Neural cell (in vitro differentiated cells): ENCODE measurements at regions not wholly inside any gene's neighbourhood (a gene's known extent, or its start where the extent isn't known, plus 50 kb on each side); places are given as distances from the start of the nearest gene placed in this dataset.

Experiments used
- EP300 ChIP-seq: fragments of 450-650 bp; conservative IDR thresholded peaks from 2 replicates; pipeline ENCODE4 v1.6.1; 2014; ENCODE audit warnings: antibody characterized with exemption, mild to moderate bottlenecking, moderate library complexity; ENCODE audit not compliant: poor library complexity, severe bottlenecking
- EZH2 ChIP-seq: fragments of 200-600, 300-800 bp; shearing (Covaris generic), sonication (generic); IDR thresholded peaks from 2 replicates; pipeline ENCODE4 v1.6.1; 2014; ENCODE audit warnings: antibody characterized with exemption, low read length, borderline replicate concordance, mild to moderate bottlenecking; ENCODE audit not compliant: insufficient read depth, poor library complexity, severe bottlenecking
- MXI1 ChIP-seq: fragments of 450-650 bp; conservative IDR thresholded peaks from 2 replicates; pipeline ENCODE4 v1.6.1; 2014; ENCODE audit warnings: antibody characterized with exemption, mild to moderate bottlenecking; ENCODE audit not compliant: poor library complexity, severe bottlenecking
- POLR2AphosphoS5 ChIP-seq: IDR thresholded peaks from 2 replicates; pipeline ENCODE4 v1.6.1; 2012
- RAD21 ChIP-seq: fragments of 450-650 bp; conservative IDR thresholded peaks from 2 replicates; pipeline ENCODE4 v1.6.1; 2014; ENCODE audit warnings: antibody characterized with exemption, mild to moderate bottlenecking, moderate library complexity
- REST ChIP-seq: IDR thresholded peaks from 2 replicates; pipeline ENCODE4 v1.6.1; 2012; ENCODE audit warnings: borderline replicate concordance
- TAF1 ChIP-seq: IDR thresholded peaks from 2 replicates; pipeline ENCODE4 v1.6.1; 2012; ENCODE audit warnings: low read depth
- TF ChIP-seq, protein P1 (sequence below): fragments of 450-650 bp; IDR thresholded peaks from 2 replicates; pipeline ENCODE4 v1.5.1; 2014; ENCODE audit warnings: antibody characterized with exemption, mild to moderate bottlenecking, moderate library complexity; ENCODE audit not compliant: poor library complexity, severe bottlenecking

DNA sequence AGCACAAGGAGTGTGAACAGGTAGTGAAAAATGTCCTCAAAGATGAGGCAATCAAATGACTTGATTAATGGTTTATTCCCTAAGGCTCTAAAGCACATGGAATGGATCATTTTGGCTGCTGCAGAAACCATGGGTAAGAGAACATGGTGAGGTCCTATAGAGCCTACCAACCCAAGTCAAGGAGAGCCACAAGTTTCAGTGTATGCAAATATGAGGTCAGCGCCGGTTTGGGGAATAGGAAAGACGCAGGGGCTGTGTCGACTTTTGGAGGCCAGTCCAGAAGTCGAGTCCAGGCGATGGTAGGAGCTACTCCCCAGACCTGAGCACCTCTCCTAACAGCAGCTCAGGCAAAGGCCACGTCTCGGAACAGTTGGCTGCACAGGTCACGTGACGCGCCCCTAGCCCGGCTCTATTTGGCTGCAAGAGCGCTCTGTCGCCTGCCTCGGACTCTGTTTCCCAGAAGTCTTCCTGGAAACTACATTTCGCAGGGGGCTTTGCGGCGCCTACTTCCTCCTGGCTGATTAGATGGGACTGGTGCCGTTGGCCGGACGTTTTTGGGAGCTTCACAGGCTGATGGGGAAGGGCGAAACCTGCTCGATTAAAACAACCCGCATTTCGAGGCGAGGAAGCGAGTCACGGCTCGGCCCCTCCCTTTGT, 74.4 kb upstream of the CHD6 start:
- TF ChIP-seq, protein P1, sequence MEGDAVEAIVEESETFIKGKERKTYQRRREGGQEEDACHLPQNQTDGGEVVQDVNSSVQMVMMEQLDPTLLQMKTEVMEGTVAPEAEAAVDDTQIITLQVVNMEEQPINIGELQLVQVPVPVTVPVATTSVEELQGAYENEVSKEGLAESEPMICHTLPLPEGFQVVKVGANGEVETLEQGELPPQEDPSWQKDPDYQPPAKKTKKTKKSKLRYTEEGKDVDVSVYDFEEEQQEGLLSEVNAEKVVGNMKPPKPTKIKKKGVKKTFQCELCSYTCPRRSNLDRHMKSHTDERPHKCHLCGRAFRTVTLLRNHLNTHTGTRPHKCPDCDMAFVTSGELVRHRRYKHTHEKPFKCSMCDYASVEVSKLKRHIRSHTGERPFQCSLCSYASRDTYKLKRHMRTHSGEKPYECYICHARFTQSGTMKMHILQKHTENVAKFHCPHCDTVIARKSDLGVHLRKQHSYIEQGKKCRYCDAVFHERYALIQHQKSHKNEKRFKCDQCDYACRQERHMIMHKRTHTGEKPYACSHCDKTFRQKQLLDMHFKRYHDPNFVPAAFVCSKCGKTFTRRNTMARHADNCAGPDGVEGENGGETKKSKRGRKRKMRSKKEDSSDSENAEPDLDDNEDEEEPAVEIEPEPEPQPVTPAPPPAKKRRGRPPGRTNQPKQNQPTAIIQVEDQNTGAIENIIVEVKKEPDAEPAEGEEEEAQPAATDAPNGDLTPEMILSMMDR: no peak
- TF ChIP-seq EP300: no peak
- no peak for TF ChIP-seq POLR2AphosphoS5
- TF ChIP-seq RAD21: no peak
- TF ChIP-seq TAF1: no peak
- TF ChIP-seq REST: no peak
- no peak for TF ChIP-seq MXI1
- no peak for TF ChIP-seq EZH2
